ENCODE measurements at regions not wholly inside any gene's neighbourhood (a gene's known extent, or its start where the extent isn't known, plus 50 kb on each side); places are given as distances from the start of the nearest gene placed in this dataset.

DNA sequence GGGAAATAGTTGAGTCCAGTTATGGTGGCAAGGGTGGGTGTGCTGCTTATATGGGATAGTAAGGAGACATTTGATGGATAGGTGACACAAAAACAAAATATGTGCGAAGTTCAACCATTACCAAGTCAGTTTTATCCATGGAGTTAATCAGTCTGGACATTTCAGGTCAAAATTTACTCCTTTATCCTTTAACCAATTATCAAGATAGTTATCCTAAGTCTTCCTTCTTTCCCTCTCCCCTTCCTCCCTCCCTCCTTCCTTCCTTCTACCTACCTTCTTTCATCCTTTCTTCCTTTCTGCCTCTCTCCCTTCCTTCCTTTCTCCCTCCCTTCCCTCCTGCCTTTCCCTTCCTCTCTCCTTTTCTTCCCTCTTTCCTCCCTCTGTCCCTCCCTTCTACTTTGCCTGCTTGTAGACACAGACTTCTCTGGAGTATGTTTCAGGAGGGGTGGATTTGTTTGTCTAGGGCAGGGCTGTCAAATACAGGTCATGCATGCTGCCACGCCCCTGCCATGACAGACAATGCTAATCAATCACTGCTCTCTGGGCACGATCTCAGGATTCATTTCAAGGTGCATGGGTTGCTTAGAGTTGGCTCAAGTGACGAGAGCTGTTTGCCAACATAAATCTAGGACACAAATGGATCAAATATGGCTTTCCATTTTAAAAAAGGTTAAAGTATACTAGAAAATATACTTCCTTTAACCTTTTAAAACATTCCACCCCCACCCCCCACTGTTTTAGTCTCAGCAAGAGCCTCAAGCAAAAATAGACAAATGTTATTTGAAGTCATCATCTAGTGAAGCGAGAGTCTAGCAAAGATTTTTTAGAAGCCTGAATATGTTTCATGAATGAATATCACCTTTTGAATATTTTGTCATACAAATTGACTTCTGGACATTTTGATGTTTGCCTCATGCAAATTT, 281.6 kb upstream of the CITED2 start:
- Mint-ChIP-seq H3K9me3 (no peaks in the 10 kb centered on the region), H3K4me3 (no peak overlapping the region), H3K27ac (no peak overlapping the region), H3K36me3 (no peaks in the 10 kb centered on the region), H3K27me3 (peaks cover 4 to 10% of the 10 kb centered on the region in 2 donors), H3K4me1 (peaks cover 4 to 5% of the 10 kb centered on the region in 2 donors)
- DNase-seq, result no peak
- ATAC-seq (replicated peaks), result no peak

DNA sequence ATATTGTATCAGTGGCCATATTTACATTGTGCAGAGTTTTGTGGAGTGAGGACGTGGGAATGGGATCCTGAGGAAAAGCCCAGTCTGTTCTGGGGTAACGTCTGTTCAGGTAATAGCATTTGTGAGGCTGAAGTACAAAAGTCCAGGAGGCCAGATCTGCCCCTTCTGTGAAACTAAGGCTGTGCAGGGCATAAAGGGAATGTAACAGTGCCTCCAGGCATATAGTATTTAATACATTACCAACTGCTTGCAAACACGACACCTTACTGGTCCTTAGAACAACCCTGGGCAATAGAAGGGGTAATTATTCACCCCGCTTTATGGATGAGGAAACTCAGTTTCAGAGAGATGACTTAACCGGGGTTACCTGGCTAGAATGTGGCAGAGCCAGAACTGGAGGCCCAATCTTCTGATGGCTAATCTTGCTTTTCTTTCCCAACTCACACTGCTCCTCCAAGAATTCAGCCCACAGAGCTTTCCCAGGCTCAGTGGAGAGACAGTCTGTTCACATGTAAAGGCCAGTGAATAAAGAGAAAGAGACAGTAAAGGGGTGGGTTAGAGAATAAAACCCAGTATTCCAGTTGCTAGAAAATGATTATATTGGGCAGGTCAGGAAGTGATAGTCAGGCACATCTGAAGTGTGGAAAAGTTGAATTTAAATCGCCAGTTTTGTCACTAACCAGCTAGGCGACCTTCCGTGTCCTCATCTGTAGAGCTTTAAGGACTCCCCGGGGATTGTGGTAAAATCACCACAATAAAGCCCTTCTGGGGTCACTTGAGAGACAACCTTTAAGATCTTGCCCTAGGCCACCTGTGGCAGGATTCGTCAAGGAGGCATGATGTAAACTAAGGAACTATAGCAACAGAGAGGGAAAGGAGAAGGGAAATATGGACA, 280.7 kb upstream of the CITED2 start:
- H3K9me3 Mint-ChIP-seq, result no peaks in the 10 kb centered on the region
- DNase-seq (no peak), ATAC-seq (replicated peaks) (peak in 1 of 2 donors; percentile 34)
- H3K27ac Mint-ChIP-seq, result no peak overlapping the region
- peaks cover 4 to 10% of the 10 kb centered on the region in 2 donors for H3K27me3 Mint-ChIP-seq
- H3K4me1 Mint-ChIP-seq, result peaks cover 4 to 5% of the 10 kb centered on the region in 2 donors
- H3K36me3 Mint-ChIP-seq, result no peaks in the 10 kb centered on the region
- H3K4me3 Mint-ChIP-seq, result no peak overlapping the region

DNA sequence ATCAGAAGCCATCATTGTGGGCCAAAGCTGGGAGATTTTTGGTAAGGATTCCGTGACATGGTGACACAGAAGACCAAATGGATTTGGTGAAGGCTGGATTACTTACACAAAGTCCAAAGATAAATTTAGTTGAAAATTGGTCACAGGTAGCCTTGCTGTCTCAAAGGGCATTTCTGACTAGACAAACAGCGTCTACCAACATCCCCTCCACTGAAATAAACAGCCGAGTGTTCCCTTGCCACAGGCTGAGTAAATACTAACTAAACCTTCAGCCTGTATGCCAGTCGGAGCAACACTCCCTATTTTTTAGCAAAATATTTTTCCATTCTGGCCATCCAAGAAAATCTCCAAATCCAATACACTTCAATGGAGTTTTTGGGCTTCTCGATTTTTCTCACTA, 279.9 kb upstream of the CITED2 start:
- peaks cover 3 to 5% of the 10 kb centered on the region in 2 donors for H3K4me1 Mint-ChIP-seq

DNA sequence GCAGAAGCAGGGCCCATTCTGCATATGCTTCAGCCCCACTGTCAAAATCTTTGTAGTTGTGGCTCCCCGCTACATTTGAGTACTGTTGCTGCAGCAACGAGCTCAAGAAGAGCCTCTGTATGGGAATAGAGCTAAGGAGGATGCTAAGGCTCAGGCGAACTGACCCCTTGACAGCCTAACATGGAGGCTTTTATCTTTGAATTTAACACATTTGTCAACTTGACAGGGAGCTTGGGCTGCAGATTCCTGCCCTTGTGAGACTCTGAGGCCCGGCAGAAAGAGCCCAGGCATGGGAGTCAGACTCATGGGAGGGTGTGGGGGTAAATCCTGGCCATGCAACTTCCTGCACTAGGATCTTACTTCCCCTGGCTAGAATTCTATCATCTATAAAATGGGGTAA, 278.7 kb upstream of the CITED2 start:
- Mint-ChIP-seq H3K4me1 (peaks cover 4 to 5% of the 10 kb centered on the region in 2 donors), H3K27me3 (peaks cover 14 to 16% of the 10 kb centered on the region in 2 donors), H3K27ac (peak overlapping the region; percentile 22), H3K36me3 (no peaks in the 10 kb centered on the region), H3K4me3 (no peak overlapping the region), H3K9me3 (no peaks in the 10 kb centered on the region)
- DNase-seq (no peak), ATAC-seq (replicated peaks) (no peak)

More for the DNA sequence above, 279.9 kb upstream of the CITED2 start:
- H3K9me3 Mint-ChIP-seq, result no peaks in the 10 kb centered on the region
- no peaks in the 10 kb centered on the region for H3K36me3 Mint-ChIP-seq
- H3K4me3 Mint-ChIP-seq, result no peak overlapping the region
- DNase-seq (no peak), ATAC-seq (replicated peaks) (no peak)
- H3K27ac Mint-ChIP-seq, result no peak overlapping the region
- peaks cover 9 to 16% of the 10 kb centered on the region in 2 donors for H3K27me3 Mint-ChIP-seq

DNA sequence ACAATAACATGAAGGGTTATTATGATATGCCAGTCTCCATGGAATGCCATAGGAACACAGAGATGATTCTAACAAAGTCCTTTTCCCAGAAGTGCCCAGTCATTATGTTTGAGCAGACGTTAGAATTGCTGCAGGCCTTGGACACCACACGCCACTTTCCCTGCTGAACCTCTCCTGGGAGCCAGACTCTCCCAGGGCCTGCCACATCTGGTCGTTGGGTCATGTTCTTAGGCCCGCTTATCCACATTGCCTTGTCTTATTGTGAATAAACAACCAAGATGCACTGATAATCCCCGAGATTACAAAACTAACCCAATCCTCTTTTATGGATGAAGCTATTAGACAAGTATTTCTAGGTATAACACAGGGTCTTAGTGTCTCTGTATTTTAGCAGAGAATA, 276.5 kb upstream of the CITED2 start:
- Mint-ChIP-seq H3K36me3 (peaks cover 2 to 4% of the 10 kb centered on the region in 2 donors), H3K27me3 (peaks cover 13 to 20% of the 10 kb centered on the region in 2 donors), H3K4me3 (no peak overlapping the region), H3K9me3 (peaks cover 3 to 4% of the 10 kb centered on the region in 2 donors), H3K27ac (no peak overlapping the region), H3K4me1 (peaks cover 2 to 5% of the 10 kb centered on the region in 2 donors)
- no peak for ATAC-seq (replicated peaks)
- no peak for DNase-seq

DNA sequence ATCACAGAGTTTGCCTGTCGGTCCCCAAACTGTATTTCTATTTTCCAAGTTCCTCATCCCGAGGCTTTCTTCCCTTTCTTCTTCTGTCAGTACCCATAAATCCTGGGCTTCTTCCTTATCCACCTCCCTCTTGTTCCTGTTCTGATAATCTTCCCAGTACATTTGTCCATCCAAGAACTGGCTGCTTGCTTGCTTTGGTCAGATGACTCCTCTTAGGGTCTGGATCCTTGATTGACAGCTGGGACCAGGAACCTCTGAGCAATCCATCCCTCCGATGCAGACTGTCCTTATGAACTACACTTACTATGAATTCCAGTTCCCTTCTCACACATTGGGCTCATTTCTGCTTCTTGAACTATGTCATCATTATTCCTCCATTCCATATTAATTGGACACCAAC, 275.3 kb upstream of the CITED2 start:
- peaks cover 2 to 4% of the 10 kb centered on the region in 2 donors for H3K36me3 Mint-ChIP-seq
- H3K27me3 Mint-ChIP-seq, result peaks cover 6 to 19% of the 10 kb centered on the region in 2 donors
- H3K4me1 Mint-ChIP-seq, result peaks cover 0 to 2% of the 10 kb centered on the region in 2 donors
- H3K27ac Mint-ChIP-seq, result no peak overlapping the region
- no peak for ATAC-seq (replicated peaks)
- no peak for DNase-seq
- peaks cover 3 to 4% of the 10 kb centered on the region in 2 donors for H3K9me3 Mint-ChIP-seq
- no peak overlapping the region for H3K4me3 Mint-ChIP-seq

DNA sequence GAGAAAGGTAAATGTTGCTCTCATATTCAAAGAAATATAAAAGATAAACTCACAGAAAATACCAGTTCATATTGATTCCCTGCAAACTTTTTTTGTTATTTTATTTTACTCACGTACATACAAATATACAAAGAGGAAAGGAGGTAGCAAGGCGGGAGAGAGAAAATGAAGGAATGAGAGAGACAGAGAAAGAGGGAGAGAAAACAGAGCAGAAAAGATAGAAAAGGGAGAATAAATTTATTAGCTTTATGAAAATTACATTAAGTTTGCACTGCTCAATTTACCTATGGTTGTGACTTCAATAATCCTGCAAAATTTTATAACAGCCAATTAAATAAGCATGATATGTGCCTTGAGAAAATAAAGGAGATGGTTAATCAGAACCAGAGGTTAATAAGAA, 274.7 kb upstream of the CITED2 start:
- no peak overlapping the region for H3K4me3 Mint-ChIP-seq
- ATAC-seq (replicated peaks) (no peak), DNase-seq (no peak)
- H3K4me1 Mint-ChIP-seq, result peaks cover 0 to 2% of the 10 kb centered on the region in 2 donors
- H3K27ac Mint-ChIP-seq, result no peak overlapping the region
- peaks cover 6 to 19% of the 10 kb centered on the region in 2 donors for H3K27me3 Mint-ChIP-seq
- peaks cover 2 to 4% of the 10 kb centered on the region in 2 donors for H3K36me3 Mint-ChIP-seq
- peaks cover 3 to 4% of the 10 kb centered on the region in 2 donors for H3K9me3 Mint-ChIP-seq

DNA sequence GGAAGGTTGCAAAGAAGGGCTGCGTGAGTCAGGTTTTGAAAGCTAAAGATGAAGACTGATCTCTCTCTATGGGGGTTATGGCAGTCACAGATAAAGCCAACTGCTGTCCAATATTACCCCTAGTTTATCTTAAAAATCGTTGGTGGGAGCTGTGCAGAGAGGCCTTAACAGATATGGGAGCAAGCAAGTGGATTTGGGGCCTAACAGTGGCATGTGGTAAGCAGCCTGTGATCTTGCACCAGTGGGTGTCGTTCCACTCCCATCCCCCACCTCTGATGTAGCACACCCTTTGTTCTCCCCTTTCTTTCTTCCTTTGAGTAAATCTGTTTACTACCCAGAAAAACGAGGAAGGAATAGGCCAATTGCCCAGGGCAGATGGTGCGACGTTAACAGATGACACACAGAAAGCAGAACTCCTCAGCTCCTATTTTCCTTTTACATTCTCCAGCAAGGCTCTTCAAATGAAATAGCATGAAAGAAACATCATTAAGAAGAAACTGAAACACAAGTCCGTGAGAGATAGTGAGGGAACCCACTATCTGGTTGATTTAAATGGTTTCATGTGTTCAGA, 274.1 kb upstream of the CITED2 start:
- peaks cover 0 to 2% of the 10 kb centered on the region in 2 donors for H3K4me1 Mint-ChIP-seq
- H3K9me3 Mint-ChIP-seq, result peaks cover 3 to 4% of the 10 kb centered on the region in 2 donors
- H3K4me3 Mint-ChIP-seq, result no peak overlapping the region
- no peak for DNase-seq
- peaks cover 6 to 19% of the 10 kb centered on the region in 2 donors for H3K27me3 Mint-ChIP-seq
- peaks cover 2 to 4% of the 10 kb centered on the region in 2 donors for H3K36me3 Mint-ChIP-seq
- ATAC-seq (replicated peaks), result no peak
- H3K27ac Mint-ChIP-seq, result no peak overlapping the region

DNA sequence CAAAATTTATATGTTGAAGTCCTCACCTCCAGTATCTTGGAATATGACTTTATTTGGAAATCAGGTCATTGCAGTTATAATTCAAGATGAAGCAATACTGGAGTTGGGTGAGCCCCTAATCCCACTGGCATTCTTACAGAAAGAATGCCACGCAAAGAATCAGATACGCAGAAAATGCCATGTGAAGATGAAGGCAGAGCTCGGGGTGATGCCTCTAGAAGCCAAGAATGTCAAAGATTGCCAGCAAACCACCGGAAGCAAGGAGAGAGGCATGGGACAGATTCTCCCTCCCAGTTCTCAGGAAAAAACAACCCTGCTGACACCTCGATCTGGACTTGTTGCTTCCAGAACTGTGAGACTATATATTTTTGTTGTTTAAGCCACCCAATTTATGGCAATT, 273.4 kb upstream of the CITED2 start:
- H3K36me3 Mint-ChIP-seq, result peaks cover 2 to 4% of the 10 kb centered on the region in 2 donors
- DNase-seq, result no peak
- H3K4me1 Mint-ChIP-seq, result peaks cover 0 to 2% of the 10 kb centered on the region in 2 donors
- H3K27ac Mint-ChIP-seq, result no peak overlapping the region
- H3K4me3 Mint-ChIP-seq, result no peak overlapping the region
- ATAC-seq (replicated peaks), result no peak
- H3K9me3 Mint-ChIP-seq, result peaks cover 3 to 4% of the 10 kb centered on the region in 2 donors
- H3K27me3 Mint-ChIP-seq, result peaks cover 6 to 19% of the 10 kb centered on the region in 2 donors

DNA sequence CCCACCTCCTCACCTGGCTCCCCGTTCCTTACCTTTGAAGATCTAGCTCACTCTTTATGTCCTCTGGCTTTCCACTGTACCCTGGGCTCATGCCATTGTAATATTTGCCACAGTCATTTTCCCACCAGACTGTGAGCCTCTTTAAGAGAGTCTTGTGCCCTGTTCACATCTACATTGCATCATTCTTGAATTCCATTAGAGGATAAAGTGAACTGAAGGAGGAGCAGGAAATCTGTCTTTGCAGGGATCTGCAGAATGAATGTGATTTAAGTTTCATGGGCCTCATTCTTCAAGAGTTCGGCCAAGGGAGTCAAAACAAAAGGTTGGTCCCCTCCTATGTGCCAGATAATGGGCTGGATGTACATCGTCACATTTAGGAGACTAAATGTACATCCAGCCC, 272.6 kb upstream of the CITED2 start:
- Mint-ChIP-seq H3K36me3 (peaks cover 2 to 4% of the 10 kb centered on the region in 2 donors), H3K4me3 (no peak overlapping the region), H3K9me3 (peaks cover 3 to 4% of the 10 kb centered on the region in 2 donors), H3K4me1 (peaks cover 0 to 2% of the 10 kb centered on the region in 2 donors), H3K27ac (no peak overlapping the region), H3K27me3 (peaks cover 6 to 19% of the 10 kb centered on the region in 2 donors)
- ATAC-seq (replicated peaks) (no peak), DNase-seq (no peak)

DNA sequence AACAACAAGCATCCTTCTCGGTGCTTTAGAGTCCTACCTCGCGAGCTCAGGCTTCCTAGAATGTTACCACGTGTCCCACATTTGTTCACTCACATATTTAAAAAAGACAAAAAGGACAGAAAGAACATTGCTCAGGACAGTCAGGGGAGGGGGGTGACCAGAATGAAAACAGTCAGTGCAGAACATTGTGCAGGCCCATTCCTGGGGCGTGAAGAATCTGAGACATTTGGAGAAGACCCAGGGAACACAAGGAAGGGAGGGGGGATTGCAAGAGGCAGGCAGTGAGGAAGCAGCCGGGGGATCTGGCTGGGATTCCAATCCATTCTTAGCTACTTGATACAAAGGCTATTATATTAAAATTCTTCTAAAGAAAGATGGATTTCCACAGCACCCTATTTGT, 270.4 kb upstream of the CITED2 start:
- ATAC-seq (replicated peaks) (no peak), DNase-seq (no peak)
- Mint-ChIP-seq H3K27ac (no peak overlapping the region), H3K36me3 (peaks cover 2 to 4% of the 10 kb centered on the region in 2 donors), H3K4me3 (no peak overlapping the region), H3K4me1 (peaks cover 8 to 13% of the 10 kb centered on the region in 2 donors), H3K9me3 (peaks cover 3 to 4% of the 10 kb centered on the region in 2 donors), H3K27me3 (peaks cover 4 to 17% of the 10 kb centered on the region in 2 donors)

DNA sequence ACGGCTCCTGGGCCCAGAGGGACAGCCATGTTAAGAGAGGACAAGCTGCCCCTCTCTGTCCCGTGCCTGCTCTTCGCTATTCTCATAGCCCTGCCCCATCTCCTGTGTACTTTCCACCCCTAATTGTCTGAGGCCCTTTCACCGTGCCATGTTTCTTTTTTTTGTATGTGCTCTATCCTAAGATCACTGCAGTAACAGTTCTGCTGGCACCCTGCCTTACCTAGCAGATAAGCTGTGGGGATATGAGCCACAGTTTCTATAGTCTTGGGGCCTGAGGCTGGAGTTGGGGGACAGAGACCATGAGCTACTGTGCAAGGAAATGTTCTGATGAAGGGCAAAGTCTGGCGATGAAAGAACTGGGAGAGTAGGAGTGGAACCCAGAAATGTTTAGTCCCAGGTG, 269.5 kb upstream of the CITED2 start:
- Mint-ChIP-seq H3K4me1 (peaks cover 8 to 13% of the 10 kb centered on the region in 2 donors), H3K27ac (no peak overlapping the region)
- ATAC-seq (replicated peaks), result no peak

DNA sequence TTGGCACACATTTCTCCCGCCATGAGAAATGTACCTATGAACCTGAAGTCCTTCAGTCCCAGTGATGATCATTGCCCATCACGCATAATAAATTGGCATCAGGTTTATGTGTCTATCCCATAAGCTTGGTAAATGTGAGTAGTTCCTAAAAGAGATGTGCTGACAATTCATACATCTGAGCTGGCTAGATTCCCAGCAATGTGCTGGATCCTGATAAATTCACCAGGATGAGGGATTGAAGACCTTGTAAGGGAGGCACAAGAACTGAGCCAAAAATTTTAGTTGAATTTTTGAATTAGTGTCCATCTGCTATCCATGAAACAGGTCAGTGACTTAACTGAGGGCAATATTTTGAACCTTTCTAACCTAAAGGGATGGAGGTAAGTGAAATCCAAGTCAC, 267.9 kb upstream of the CITED2 start:
- no peak overlapping the region for H3K27ac Mint-ChIP-seq
- H3K4me3 Mint-ChIP-seq, result no peak overlapping the region
- peaks cover 0 to 4% of the 10 kb centered on the region in 2 donors for H3K27me3 Mint-ChIP-seq
- H3K9me3 Mint-ChIP-seq, result peaks cover 3 to 4% of the 10 kb centered on the region in 2 donors
- peaks cover 6 to 13% of the 10 kb centered on the region in 2 donors for H3K4me1 Mint-ChIP-seq
- ATAC-seq (replicated peaks) (no peak), DNase-seq (no peak)
- peaks cover 2 to 4% of the 10 kb centered on the region in 2 donors for H3K36me3 Mint-ChIP-seq

More for the DNA sequence above, 269.5 kb upstream of the CITED2 start:
- Mint-ChIP-seq H3K4me3 (no peak overlapping the region), H3K36me3 (peaks cover 2 to 4% of the 10 kb centered on the region in 2 donors), H3K9me3 (peaks cover 3 to 4% of the 10 kb centered on the region in 2 donors), H3K27me3 (peaks cover 0 to 14% of the 10 kb centered on the region in 2 donors)
- DNase-seq, result no peak

DNA sequence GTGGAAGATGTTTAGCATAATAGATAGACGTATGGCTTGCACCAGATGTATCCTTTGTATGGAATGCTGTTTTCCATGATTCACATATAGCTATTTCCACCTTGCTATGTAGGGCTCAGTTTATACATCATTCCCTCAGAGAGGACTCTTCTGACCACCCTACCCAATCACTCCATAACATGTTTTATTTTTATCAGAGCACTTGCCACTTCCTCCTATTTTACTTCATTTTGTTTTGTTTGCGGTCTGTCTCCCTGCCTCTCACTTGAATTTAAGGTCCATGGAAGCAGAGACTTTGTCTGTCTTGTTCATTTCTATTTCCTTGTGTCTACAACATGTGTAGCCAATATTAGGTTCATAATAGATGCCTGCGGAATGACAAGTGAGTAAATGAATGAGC, 266.9 kb upstream of the CITED2 start:
- Mint-ChIP-seq H3K9me3 (no peaks in the 10 kb centered on the region), H3K27ac (no peak overlapping the region), H3K36me3 (no peaks in the 10 kb centered on the region), H3K27me3 (no peaks in the 10 kb centered on the region), H3K4me3 (no peak overlapping the region), H3K4me1 (peaks cover 6 to 13% of the 10 kb centered on the region in 2 donors)
- ATAC-seq (replicated peaks) (no peak), DNase-seq (no peak)

Data from stimulated activated naive B cell treated with anti-CD40 and anti-IgM and Interleukin-4, amounts not matched to agents 10 μg/mL and 1 μg/mL and 100 μg/mL, for 72 hours (primary cell).